CD4-positive, alpha-beta T cell treated with Interleukin-12 subunit alpha and Interleukin-12 subunit beta, for 1 hour (primary cell): ENCODE measurements at regions not wholly inside any gene's neighbourhood (a gene's known extent, or its start where the extent isn't known, plus 50 kb on each side); places are given as distances from the start of the nearest gene placed in this dataset.
A peak's percentile ranks its signal among the peaks of the same experiment; 100 is the strongest.

Source experiments
- DNase-seq: peaks from one replicate; pipeline ENCODE4 v3.0.0-alpha.2; 2020

GRCh38 chr6:20313960-20314530, 87.6 kb upstream of the E2F3 start:
- no peak for DNase-seq

GRCh38 chr6:20314866-20315845, 86.5 kb upstream of the E2F3 start:
- DNase-seq = no peak

GRCh38 chr6:20317430-20317829, 84.2 kb upstream of the E2F3 start:
- no peak for DNase-seq

- DNase-seq = no peak
These were observed 82.8 kb upstream of the E2F3 start for GRCh38 chr6:20318851-20319387.

GRCh38 chr6:20319520-20320357, 81.9 kb upstream of the E2F3 start:
- DNase-seq = peak; percentile 83

- DNase-seq = no peak
These were observed 75.8 kb upstream of the E2F3 start for GRCh38 chr6:20325641-20326421.

GRCh38 chr6:20326422-20326728, 75.3 kb upstream of the E2F3 start:
- DNase-seq = no peak

- no peak for DNase-seq
These were observed 74.5 kb upstream of the E2F3 start for GRCh38 chr6:20327141-20327540.

- DNase-seq = no peak
These were observed 73.3 kb upstream of the E2F3 start for GRCh38 chr6:20328266-20328923.

- DNase-seq = no peak
These were observed 72.8 kb upstream of the E2F3 start for GRCh38 chr6:20328924-20329300.

GRCh38 chr6:20331042-20331441, 70.6 kb upstream of the E2F3 start:
- DNase-seq = no peak

- no peak for DNase-seq
These were observed 70.1 kb upstream of the E2F3 start for GRCh38 chr6:20331625-20332024.

- DNase-seq = no peak
These were observed 69.2 kb upstream of the E2F3 start for GRCh38 chr6:20332441-20333006.

GRCh38 chr6:20333721-20334269, 67.9 kb upstream of the E2F3 start:
- DNase-seq = no peak

- no peak for DNase-seq
These were observed 67.3 kb upstream of the E2F3 start for GRCh38 chr6:20334334-20334733.

- no peak for DNase-seq
These were observed 66.7 kb upstream of the E2F3 start for GRCh38 chr6:20334962-20335361.

- peak; percentile 13 for DNase-seq
These were observed 65.8 kb upstream of the E2F3 start for GRCh38 chr6:20335872-20336271.

- no peak for DNase-seq
These were observed 63.5 kb upstream of the E2F3 start for GRCh38 chr6:20338156-20338555.

- DNase-seq = no peak
These were observed 61.4 kb upstream of the E2F3 start for GRCh38 chr6:20340068-20340848.

GRCh38 chr6:20341096-20341495, 60.6 kb upstream of the E2F3 start:
- DNase-seq = no peak

- DNase-seq = no peak
These were observed 60.1 kb upstream of the E2F3 start for GRCh38 chr6:20341564-20341963.
